Left colon (tissue), 2 donors: ENCODE measurements at regions not wholly inside any gene's neighbourhood (a gene's known extent, or its start where the extent isn't known, plus 50 kb on each side); places are given as distances from the start of the nearest gene placed in this dataset.
A peak's percentile ranks its signal among the peaks of the same experiment; 100 is the strongest.

Experiments
- ATAC-seq: fragments of 200-7000 bp; cut with Tn5 transposase; one replicate; pipeline ENCODE4 v1.9.1; 2020; ENCODE audit warnings: mild to moderate bottlenecking, moderate library complexity
- DNase-seq, 2 donors: peaks; one replicate each; pipeline ENCODE4 v3.0.0-alpha.2; 2020
- intact Hi-C, 2 donors: fragments of 100-400 bp; cut with DNase I in 1 of 2; cut with micrococcal nuclease in 1 of 2; formaldehyde crosslinking; loops; one replicate each; pipeline versions ENCODE4 v1.11.2 to v1.14.0; 2022; cut with DNase I, micrococcal nuclease
- donor health status: DM: no; HTN: no; CAD: no.
- donor health status: DM: yes; HTN: yes; CAD: no.

DNA sequence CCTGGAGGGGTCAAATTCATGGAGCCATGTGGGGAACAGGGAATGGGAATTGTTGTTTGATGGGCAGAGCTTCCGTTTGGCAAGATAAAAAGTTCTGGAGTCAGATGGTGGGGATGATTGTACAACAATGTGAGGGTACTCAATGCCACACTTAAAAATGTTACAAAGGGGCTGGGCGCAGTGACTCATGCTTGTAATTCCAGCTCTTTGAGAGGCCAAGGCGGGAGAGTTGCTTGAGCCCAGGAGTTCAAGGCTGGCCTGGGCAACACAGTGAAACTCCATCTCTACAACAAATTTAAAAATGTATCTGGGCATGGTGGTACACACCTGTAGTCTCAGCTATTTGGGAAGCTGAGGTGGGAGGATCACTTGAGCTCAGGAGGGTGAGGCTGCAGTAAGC, 66.0 kb upstream of the DIO3 start:
- intact Hi-C loops, result no loop called here
- DNase-seq (no peak), ATAC-seq (no peak)

DNA sequence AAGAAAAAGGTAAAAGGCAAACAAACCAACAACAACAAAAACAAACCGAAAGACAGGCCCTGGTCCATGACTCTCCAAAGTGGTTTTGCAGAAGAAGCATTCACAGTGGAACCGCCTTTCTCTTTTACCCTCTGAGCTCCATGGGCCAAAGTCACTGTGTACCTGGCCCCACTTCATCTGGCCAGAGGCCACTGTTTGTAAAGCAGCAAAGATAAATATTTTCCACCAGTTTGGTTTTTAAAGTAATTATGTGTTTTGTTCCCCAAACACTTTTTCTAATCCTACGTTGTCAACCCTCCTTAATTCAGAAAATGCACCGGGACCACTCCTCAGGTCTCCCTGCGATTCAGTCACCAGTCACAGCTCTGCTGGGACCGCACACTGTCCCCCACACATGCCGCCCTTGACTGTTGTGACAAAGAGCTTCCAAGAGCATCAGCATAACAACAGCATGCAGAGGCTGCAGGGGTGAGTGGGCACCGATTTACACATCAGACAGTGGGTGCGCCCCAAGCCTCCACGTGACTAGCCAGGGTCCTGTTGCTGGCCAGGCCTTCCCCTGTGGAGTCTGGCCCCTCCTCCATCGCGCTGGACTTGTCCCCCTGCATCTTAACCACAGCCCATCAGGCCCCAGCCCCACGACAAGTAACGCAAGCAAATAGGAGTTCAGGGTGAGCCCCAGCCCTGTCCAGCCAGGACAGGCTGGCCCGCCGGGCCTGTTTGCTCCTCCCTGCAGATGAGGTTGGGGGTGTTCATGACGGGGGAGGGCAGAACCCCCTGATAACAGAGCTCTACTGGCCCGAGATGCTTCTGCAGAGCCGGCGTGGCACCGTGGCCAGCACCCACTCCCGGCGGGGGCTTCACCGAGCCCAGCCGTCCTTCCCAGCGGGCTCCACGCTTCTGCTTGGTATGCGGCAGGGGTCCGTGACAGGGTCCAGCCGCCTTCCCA, 65.2 kb upstream of the DIO3 start:
- intact Hi-C loops, result no loop called here
- ATAC-seq (no peak), DNase-seq (peak; percentile 0 to 15)

DNA sequence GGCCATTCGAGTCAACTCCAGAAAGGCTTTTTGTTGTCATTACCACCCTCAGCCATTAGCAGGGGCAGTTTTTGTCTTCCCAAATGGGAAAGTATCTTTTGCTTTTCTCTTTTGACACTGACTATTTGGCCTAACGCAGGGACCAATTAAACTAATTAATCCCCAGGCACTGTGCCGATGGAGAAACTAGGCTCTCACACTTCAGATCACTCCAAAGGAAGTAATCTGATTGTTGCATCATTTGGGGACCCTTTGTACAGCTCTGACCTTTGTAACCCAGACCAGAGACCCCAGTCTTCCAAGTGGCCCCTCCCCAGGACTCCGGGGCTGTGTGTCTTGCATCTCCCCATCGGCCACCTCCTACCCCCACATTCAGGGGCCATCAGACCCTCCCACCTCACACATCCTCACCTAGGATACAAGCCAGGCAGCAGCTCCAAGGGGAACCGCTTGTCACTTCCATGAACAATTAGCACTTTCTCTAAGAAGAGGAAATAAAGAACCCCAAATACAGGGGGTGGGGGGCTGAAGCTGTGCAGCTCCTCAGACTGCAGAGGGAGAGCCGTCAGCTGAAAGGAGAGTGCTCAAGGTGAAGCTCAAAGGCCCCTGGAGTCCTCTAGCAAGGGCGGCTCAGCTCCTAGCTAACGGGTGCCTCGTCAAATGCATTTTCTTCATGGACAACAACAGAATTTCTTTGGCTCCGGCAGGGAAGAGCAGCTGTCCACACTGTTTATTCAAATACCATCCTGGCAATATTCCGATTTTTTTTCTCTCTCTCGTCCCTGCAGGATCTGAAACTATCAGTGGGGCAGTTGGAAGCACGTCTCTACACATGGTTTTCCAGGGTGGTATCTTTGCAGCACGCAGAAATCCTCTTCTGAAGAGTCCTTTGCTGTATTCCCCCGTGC, 64.3 kb upstream of the DIO3 start:
- peak; percentile 1 to 11 for DNase-seq
- intact Hi-C loops, result no loop called here
- ATAC-seq, result no peak

DNA sequence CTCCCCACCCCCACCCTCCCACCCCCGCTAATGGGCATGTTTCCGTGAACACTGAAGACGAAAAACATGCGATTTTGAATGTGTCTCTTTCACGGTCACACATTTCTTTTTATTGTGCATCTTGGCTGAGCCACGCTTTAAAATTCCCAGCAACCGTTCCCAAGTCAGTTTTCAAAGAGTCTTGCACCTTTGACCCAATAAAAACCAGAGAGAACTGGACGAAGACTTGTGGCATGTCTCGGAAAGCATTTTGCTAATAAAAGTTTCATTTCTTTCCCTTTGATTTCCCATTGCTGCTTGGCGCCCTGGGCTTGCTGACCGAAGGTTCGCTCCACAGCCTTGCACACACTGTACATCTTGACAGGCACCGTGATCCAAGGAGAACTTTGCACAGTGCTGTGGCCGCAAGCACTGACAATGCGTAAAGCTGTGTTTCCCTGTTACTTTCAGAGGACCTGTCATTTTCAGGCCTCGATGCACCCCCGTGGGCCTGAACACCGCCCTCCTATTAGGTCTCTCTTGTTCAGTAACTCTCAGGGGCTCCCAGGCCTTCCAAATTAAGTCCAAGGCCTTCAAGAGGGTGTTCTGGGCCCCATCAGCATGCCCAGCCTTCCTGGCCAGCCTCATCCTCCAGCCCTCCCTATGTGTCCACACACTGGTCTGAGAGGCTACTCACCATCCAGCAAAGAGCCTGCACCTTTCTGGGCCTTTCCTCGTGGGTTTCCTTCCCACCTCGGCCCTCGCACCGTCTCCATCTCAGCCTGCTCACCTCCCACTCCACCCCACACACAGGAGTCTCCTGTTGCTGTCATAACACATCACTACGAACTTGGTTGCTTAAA, 63.4 kb upstream of the DIO3 start:
- ATAC-seq (no peak), DNase-seq (peak; percentile 0 to 15)
- intact Hi-C loops, result no loop called here

DNA sequence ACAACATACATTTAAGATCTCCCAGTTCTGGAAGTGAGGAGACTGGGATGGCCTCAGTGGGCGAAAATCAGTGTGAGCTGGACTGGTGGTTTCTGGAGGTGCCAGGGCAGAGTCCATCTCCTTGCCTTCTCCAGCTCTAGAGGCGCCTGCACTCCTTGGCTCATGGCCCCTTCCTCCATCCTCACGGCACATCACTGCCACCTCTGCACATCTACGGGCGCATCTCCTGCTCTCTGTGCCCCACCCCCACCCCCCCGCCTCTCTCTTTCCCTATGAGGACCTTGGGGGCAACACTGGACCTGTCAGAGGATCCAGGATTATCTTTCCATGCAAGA, 62.8 kb upstream of the DIO3 start:
- ATAC-seq, result no peak
- intact Hi-C loops, result no loop called here
- DNase-seq, result peak in 1 of 2 donors; percentile 2

DNA sequence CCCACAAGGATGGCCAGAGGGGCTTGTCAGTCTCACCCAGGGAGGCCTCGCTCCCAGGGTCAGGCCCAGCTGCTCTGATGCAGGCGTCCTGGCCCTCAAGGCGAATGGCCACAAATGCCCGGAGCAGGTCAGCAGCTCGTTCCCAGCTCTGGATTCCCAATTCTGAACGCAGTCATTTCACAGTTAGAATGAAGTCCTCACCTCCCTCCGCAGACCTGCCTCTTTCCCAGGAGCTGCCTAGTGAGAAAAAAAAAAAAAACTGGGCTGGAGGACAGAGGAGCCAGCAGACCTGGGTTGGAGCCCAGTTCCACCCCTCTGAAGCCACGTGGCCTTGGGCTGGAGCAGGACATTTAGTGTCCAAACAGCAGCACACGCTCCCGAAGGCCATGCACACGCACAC, 62.2 kb upstream of the DIO3 start:
- peak; percentile 4 to 6 for DNase-seq
- intact Hi-C loops, result no loop called here
- ATAC-seq, result no peak

DNA sequence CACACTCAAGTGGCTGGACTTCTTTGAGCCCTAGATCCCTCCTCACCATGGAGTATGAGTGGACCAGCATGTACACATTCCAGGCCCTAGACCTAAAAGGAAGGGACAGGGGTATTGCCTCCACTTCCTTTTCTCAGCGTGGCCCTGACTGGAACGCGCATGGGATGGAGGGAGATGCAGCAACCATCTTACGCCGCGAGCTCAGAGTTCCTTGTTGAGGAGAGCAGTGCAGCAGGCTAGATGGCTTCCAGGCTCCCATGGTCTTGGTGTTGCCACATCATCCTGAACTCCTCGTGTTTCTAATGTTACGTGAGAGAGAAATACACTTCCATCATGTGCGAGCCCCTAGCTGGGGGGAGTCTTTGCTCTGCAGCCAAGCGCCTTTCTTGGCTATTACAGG, 61.8 kb upstream of the DIO3 start:
- no peak for DNase-seq

DNA sequence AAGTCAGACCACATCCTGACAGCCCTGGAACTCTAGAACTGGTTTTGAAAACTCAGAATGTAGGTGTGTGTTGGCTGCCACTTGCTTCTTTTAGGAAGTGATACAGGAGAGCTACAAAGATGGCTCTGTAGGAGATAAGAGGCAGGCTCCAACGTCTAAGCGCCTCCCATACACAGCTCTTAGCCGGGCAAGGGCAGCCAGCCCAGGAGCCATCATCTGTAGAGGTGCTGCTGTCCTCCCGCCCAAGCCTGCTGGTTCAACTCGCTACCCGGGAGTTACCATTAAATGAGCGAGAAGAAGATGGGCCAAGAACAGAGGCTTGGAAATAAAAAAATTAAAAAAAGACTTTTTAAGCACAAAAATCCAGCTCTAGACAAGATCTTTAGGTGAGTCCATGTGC, 61.2 kb upstream of the DIO3 start:
- intact Hi-C loops, result no loop called here
- DNase-seq (peak in 1 of 2 donors; percentile 3), ATAC-seq (no peak)

More for the DNA sequence above, 61.8 kb upstream of the DIO3 start:
- ATAC-seq, result no peak
- intact Hi-C loops, result no loop called here

DNA sequence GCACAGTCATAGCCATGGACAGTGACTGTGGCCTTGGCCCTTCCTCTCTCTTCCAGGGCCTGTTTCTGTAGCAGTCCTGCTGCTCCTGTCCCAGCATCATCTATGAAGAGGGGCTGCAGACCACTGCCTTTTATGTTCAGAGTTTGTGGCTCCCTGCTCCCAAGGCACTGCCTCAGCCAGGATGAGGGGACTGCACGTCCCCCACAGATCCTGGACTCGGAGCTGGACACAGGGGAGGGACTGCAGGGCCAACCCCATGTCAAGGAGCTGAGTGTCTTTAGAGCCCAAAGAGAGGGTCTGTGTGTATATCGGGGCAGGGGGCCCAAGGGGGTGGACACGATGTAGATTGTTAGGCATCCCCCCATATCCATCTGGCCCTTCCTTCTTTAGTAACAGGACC, 60.6 kb upstream of the DIO3 start:
- intact Hi-C loops, result no loop called here
- DNase-seq (peak in 1 of 2 donors; percentile 0), ATAC-seq (no peak)

DNA sequence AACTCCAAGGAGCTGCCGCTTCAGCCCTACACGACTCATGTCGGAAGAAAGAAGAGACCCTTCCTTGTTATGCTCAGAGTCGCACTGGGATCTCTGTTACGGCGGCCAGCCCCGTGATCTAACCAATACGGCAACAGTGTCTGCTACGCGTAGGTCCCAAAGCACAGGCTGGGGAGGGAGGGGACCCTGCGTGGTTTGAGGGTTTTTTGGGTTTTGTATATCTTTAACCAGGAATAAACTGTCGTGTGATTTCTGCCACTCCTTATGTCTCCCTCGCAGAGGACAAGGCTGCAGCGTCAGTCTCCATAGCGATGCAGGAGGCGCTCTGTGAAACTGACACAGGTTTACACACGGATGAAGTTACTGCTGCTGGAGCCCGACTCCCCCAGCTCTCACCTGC, 60.0 kb upstream of the DIO3 start:
- intact Hi-C loops, result no loop called here
- ATAC-seq (no peak), DNase-seq (peak in 1 of 2 donors; percentile 5)

DNA sequence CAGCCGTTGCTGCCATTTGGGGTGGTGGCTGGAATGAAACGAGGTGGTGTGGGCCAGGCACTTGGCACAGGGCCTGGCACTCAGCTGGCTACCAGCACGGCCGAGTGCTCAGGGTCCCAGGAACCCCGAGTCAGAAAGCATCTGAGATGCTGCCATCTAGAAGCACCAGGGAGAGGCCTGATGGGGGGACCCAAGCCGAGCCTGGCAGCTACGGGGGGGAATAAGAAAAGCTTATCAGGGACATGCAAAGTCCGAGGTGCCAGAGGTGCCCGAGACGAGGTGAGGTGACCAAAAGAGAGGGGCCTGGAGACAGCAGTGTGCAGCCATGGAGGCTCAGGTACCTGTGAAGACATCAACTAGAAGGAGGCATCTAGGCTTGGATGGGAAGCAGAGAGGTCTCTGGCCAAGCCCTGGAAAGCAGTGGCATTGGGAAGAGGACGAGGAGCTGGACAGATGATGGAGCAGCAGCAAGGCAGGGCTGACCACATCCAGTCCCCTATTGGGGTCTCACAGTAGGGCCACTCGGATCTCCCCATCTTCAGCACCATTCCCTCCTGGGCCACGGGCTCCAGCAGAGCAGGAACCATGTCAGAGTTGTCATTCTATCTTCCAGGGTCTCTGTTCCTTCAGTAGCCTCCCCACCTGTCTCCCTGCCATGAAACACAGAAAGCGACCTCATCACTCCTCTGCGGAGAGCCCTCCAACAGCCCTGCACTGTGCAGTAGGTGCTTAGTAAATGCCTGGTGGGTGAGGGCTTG, 59.3 kb upstream of the DIO3 start:
- intact Hi-C loops, result no loop called here
- DNase-seq (peak in 1 of 2 donors; percentile 19), ATAC-seq (no peak)

DNA sequence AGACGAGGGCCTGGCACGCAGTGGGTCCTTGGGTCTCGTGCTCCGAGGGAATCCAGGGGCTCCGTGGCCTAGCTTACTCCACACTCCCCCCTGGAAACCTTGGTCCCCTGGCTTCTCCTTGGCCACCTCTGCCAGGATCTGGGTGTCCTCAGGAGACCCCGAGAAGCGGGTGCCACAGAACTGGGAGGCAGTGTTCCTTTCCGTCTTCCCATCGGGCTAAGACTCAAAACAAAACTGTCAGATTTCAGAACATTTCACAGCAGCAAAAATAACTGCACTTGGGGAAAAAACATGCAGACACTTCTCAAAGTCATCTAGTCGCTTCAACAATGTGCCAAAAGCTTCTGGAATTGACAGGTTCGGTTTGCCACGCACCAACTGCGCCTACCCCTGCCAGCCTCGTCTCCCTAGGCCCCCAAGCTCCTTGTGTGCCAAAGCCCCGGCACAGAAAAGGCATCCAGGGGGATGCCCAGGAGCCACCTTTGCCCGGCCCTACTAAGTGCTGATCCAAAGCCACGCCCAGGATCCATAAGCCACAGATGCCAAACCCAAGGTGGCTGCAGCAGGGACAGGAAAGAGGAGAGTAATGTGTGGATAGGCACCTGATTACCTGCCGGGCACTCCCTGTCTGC, 58.4 kb upstream of the DIO3 start:
- intact Hi-C loops, result no loop called here
- ATAC-seq (no peak), DNase-seq (peak in 1 of 2 donors; percentile 9)

DNA sequence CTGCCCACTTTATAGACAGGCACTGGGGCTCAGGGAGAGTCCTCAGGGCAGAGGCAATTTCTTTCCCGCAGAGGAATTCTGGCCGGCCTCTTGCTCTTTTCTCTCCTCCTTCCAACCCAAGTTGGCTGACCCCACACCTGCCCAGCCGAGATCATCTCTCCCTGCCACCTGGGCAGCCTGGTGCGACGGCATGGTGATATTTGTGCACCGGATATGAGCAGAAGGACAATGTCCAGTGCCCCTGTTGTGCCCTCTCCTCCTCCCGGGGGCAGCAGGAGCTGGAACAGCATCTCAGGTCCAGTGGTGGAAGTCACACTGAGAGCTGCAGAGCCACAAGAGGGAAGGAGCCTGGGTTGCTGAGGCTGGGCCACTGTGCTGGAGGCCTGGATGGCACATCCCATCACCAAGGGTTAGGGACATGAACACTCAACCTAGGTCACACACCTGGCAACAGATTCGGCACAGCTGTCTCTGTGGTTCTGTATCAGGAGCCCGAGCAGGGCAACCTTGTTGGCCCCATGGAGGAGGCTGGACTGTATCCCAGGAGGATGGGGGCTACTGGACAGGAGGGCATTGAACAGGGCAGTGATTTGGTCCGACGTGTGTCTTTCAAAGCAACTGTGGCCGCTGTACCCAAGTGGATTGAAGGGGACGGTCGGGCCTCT, 57.7 kb upstream of the DIO3 start:
- intact Hi-C loops, result no loop called here
- DNase-seq, result peak in 1 of 2 donors; percentile 2
- ATAC-seq, result no peak

DNA sequence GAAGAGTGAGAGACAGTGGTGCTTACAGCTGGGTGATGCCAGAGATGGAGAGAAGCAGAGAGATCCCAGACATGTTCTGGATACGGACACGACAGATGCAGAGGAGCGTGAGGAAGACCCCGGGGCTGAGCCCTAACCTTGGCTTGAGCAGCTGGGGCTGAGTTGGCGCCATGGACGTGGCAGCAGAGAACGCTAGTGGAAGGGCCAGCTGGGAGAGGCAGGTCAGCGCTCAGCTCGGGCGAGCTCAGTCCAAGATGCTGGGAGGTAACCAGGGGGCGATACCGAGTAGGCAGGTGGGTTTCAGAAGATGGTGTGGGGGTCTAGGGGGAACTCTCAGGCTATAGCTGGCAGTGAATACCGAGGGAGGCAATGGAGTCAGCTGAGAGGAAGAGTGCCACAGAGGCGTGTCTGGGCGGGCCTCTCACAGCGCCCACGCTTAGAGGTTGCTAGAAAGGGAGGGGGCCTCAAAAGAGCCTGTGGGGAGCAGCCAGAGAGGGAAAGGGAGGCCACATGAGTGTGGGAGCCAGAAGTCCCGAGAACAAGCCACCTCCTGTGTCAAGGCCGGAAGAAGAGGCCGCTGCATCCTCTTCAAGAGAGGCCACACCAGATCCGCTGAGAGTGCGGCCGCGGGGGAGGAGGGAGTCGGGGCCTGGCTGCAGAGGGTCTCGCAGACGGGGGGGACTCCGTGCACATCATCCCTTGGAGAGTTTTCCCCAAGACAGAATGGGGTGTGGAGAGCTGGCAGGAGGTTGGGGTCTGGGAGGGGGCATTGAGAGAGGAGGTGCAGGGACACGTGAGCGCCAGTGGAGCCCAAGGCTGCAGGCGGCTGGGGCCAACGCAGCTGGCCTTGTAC, 57.0 kb upstream of the DIO3 start:
- intact Hi-C loops, result no loop called here
- DNase-seq, result peak in 1 of 2 donors; percentile 12
- ATAC-seq, result no peak

DNA sequence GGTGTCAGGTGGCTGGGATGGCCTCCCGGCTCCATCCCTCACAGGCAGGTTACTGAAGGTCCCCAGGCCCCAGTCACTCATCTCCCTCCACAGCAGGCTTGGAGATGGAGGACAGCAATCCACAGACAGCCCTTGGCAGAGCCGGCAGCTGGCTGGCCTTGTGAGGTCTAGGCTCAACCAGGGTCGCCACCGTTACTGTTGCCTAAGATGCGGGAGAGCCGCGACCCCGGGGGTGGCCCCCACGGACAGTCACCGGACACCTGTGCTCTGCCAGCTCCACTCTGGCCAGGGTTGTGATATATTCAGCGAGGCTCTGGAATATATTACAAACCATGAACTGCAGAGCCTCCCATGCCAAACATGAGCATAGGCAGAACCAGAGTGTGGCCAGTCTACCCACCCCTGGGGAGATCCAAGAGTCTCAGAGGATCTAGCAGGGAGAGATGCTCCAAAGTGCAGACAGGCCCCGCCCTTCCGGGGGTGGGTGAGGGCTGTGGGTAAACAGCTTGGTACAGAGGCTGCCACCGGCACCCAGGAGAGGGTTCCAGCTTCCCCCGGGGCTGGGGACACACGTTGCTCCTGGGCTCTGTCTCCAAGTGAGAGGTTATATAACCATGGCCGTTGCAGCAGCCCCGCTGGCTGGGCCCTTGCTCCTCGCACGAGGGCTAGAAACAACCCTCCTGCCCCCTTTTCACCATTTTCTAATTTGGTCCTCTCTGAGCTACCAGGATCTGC, 55.9 kb upstream of the DIO3 start:
- intact Hi-C loops, result no loop called here
- DNase-seq (peak in 1 of 2 donors; percentile 12), ATAC-seq (no peak)
